LoVo (cell line): ENCODE measurements at regions not wholly inside any gene's neighbourhood (a gene's known extent, or its start where the extent isn't known, plus 50 kb on each side); places are given as distances from the start of the nearest gene placed in this dataset.
"Not testable (repeated sequence)": the region's sequence is repeated elsewhere in the genome, so short reads cannot be mapped to it uniquely, and the experiment has no call there.

ENCODE experiments used
- DNase-seq: peaks from one replicate; pipeline ENCODE4 v3.0.0-alpha.2; 2016; ENCODE audit warnings: low spot score

- no peak for DNase-seq
Measured at GRCh38 chr7:68399991-68400590, 1198.2 kb upstream of the AUTS2 start.

DNA sequence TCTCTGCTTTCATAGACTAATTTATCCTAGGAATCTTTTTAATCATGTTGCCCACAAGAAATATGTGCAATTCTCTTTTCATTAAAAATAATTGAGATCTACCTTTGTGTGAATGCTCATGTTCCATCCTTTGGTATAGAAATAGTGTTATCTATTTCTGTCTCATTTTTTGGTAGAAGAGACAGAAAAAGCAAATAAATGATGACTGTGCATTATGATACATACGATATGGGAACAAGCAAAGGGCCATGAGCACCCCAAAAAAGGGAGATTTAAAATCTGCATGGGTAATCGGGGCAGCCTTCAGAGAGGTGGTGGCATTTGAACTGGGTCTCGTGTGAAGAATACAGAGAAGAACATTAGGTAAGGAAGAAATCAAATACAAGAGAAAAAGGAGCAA is 1197.5 kb upstream of the AUTS2 start:
- DNase-seq: no peak

GRCh38 chr7:68401313-68401712 is 1197.0 kb upstream of the AUTS2 start:
- no peak for DNase-seq

- no peak for DNase-seq
Measured at GRCh38 chr7:68406480-68406879, 1191.8 kb upstream of the AUTS2 start.

- no peak for DNase-seq
Measured at GRCh38 chr7:68407460-68407859, 1190.8 kb upstream of the AUTS2 start.

GRCh38 chr7:68408873-68409272 is 1189.4 kb upstream of the AUTS2 start:
- DNase-seq: no peak

DNA sequence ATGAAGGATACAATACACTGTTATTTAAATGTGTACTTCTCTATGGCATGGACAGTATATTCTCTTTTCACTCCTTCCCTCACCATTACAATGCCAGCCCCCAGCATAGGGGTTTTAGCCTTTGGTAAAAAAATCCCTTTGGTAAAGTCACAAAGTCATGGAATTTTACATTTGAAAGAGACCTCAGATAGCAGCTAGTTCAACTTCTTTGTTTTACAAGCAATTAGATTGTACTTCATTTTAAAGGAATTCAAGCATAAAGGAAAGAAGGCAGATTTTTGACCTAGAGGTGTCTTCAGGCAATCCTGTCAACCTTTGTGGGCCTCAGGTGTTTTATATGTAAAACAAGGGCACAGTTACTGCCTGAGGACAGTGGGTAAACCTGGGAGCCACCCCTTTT is 1188.4 kb upstream of the AUTS2 start:
- DNase-seq: no peak

DNA sequence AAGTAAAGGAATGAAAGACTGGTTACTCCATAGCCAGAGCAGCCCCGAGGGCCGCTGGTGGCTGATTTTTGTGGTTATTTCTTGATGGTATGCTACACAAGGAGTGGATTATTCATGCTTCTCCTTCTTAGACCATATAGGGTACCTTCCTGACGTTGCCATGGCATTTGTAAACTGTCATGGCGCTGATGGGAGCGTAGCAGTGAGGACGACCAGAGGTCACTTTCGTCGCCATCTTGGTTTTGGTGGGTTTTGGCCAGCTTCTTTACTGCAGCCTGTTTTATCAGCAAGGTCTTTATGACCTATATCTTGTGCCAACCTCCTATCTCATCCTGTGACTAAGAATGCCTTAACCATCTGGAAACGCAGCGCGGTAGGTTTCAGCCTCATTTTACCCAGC is 1187.6 kb upstream of the AUTS2 start:
- DNase-seq: not testable (repeated sequence)

DNA sequence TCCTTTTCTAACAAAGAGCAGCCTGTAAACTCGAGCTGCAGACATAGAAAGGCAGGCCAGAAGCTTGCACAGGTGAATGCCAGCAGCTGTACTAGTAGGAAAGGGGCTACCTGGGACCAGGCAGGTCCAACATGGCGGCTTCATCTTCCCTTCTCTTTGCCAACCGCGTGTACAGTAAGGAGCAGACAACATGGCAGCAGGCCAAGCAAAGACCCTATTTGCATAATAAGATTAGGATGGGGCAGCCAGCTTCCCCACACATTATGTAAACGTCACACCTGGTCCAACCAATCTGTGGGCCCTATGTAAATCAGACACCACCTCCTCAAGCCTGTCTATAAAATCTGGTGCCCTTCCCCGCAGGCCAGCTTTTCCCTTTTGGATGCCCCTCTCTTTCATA is 1186.5 kb upstream of the AUTS2 start:
- no peak for DNase-seq

DNA sequence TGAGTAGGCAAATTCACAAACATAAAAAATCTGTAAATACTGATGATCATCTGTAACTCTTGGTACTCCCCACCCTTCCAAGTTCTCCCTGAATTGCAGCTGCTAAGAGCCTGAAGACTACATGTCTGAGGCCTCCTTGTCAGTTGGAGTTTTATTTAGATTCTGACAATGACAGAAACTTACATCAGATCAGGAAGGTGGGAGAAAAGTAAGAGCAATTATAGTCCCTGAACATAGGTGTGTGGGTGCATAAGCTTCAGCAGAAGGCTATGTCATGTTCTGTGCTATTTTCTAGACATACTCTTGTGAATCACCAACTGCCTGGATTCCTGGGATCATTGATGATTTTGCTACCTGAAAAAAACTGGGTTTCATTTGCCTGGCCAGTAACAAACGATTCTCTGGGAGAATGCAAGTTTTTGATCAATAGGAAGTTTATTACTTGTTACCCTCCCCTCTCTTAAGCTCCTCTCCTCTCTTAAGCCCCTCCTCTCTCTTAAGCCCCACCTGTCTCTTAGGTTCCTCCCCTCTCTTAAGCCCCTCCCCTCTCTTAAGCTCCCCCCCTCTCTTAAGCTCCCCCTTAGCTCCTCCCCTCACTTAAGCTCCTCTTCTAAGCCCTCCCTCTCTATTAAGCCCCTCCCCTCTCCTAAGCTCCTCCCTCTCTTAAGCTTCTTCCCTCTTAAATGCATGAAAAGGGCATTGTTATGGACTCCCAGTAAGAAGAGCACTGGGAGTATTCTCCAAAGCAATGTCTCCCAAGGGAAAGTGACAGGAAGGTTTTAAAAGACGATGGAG is 1183.4 kb upstream of the AUTS2 start:
- no peak for DNase-seq

DNA sequence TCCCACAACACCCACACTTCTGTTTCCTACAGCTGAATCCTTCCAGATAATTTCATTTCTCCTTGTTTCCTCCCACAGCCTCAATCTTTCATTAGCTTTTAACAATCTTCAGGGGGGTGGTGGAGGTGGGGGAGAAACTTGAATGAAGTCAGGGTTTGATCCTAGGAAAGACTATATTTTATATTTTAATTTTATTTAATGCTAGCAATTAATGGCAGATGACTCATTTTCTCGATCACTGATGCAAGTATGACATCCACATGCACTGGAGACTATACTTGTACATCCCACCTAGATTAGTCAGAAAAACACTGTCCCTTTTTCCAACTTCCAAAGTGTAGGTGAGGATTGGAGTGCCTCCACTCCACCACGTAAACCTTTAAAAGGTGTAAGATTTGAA is 1181.3 kb upstream of the AUTS2 start:
- DNase-seq: no peak

DNA sequence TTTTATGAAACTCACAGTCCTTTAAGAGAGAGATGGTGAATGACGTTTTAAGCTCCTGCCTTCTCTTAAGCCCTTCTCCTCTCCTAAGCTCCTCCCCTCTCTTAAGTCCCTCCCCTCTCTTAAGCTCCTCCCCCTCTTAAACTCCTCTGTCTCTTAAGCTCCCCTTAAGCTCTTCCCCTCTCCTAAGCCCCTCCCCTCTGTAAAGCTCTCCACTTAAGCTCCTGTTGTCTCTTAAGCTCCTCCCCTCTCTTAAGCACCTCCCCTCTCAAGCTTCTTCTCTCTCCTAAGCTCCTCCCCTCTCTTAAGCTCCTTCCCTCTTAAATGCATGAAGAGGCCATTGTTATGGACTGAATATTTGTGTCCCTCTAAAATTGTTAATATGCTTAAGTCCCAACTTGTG is 1180.6 kb upstream of the AUTS2 start:
- DNase-seq: no peak

DNA sequence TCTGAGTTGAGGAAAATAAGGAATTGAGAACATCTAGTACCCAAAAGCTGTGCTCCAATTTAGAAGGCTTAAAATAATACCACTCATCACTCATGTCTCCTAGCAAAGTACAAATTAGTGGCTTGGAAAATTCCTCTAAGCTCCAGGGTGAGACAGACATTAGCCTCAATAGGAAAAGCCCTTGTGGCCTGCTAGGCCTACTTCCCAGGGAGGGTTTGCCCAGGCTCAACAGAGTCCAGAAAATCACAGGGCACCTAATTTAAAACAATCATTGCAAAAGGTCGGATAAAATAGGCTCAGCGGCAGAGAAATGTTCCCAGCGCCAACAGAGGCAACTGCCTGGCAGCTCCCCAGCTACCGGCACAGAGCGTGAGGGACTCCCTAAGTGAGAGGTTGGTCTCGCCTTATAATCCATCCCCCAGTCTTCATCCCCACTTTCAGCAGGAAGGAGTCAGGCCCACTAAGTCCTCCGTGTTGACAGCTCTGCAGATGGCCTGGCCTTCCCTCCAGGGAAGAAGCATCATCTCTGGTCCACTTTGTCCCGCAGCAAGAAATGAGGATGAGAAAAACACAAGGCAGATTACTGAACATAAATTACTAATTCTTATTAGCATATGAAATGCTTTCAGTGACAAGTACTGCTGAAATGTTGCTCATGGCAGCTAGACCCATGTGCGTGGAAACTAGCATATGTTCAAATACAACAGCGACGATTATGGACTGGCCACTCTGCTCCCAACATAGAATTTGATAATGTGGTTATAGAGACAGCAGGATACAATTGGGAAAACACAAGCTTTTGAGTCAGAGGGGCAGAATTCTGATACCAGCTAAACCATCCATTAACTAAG is 1177.7 kb upstream of the AUTS2 start:
- DNase-seq: no peak

GRCh38 chr7:68421712-68422111 is 1176.6 kb upstream of the AUTS2 start:
- no peak for DNase-seq

DNA sequence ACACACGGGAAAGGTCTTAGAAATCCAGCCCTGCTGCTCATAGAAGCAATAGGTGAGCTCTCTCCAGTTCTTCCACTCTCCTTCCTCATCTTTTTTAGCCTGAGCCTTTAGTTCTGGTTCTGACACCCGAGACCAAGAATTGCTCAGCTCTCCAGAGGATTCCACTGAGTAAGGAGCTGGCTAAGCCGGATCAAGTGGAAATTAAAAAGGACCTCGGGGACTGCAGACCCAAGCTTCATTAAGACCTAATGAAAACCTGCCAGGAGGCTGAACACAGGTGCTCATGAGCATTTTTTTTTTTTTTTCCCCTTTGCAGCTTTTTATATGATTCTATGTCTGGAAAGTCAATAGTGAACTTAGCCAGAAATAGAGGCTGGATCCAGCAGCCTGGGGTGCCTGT is 1176.0 kb upstream of the AUTS2 start:
- no peak for DNase-seq

GRCh38 chr7:68423356-68423755 is 1174.9 kb upstream of the AUTS2 start:
- no peak for DNase-seq

DNA sequence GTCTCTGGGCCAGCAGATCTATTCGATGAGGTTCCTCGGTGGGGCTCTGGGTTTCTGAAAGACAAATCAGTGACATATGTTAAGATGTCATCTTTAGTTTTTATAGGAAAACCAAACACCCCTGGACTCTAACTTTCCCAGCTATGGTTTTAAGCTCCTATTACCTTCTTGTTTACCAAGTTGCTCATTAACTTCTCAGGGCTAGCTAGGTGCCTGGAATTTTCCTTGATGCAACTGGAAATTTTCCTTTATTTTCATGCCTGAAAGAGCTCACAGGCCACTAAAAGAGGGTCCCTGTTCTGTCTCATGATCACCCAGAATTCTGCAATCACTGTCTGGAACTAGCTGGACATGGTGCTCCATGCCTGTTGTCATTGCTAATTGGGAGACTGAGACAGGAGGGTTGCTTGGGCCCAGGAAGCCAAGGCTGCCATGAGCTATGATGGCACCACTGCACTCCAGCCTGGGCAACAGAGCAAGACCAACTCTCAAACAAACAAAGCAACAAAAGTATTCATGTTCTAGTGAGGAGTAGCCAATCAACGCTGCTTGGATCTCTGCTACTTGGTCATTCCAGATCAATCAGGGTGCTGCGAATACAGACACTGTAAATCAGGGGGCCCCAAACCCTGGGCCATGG is 1173.5 kb upstream of the AUTS2 start:
- no peak for DNase-seq

DNA sequence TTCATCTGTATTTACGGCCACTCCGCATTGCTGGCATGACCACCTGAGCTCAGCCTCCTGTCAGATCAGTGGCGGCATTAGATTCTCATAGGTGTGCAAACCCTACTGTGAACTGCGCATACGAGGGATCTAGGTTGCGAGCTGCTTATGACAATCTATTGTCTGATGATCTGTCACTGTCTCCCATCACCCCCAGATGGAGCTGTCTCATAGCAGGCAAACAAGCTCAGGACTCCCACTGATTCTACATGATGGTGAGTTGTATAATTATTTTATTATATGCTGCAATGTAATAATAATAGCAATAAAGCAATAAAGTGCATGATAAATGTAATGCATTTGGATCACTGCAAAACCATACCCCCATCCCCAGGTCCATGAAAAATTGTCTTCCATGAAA is 1172.9 kb upstream of the AUTS2 start:
- no peak for DNase-seq

DNA sequence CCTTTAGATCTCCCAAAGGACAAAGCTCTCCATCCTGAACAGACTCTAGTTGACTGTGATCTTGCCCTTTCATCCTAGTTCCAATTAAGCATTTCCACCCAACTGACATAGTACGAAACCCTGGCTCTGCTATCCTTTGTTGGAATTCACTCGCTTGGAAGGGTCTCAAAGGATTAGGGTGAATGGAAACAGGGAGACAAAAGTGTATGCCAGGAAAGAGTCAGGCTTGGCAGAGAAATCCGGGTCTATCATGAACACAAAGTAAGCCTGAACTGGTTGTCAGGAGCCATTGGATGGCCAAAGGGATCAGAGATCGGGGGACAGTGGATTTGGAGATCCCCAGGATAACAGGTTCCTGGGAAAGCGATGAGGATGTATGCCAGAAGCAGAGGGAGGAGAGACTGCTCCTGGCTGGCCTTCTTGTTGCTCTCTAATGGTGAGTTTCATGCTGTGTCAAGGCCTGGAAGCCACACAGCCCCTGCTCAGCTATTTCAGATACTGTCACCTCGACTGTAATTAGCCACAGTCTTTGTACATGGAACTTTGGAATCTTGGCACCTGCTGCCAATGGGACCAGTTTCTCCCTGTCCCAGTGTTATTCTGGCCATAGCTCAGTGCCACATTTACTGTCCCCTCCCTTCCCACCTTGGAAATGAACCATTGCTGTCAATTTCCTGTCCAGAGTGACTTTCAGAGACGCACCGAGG is 1168.7 kb upstream of the AUTS2 start:
- no peak for DNase-seq

- no peak for DNase-seq
Measured at GRCh38 chr7:68432585-68432984, 1165.7 kb upstream of the AUTS2 start.

DNA sequence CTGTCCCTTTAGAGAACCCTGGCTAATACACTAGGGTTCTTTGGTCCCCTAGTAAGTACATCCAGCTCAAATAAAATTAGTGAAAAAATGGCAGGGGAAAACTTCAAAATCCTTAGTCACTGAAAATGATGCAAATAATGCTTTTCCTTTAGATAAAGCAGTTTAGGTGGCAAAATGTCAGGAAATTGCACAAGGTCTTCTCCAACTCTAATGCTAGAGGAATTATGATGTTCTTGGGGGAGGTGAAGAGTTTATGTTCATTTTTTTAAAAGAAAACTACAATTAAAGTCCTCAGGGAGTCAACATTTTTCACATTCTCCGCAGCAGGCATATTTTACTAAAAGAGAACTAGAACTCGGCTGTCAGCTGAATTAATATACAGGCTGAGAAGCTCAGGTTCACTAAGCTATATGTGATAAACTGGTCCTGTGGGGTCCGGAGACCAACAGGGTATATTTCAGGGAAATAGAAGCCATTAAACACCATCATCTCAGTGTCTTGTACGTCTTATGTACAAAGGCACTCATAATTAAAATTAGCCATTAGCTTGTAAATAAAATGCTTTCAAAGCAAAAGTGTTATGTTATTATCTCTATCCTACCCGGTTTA is 1164.7 kb upstream of the AUTS2 start:
- DNase-seq: no peak
